Mesendoderm (in vitro differentiated cells): ENCODE measurements at regions not wholly inside any gene's neighbourhood (a gene's known extent, or its start where the extent isn't known, plus 50 kb on each side); places are given as distances from the start of the nearest gene placed in this dataset.

Source experiments
- DNase-seq: peaks from one replicate; pipeline ENCODE4 v3.0.0; 2013
- H2AK5ac ChIP-seq: 2 replicates; pipeline ENCODE4 v1.6.1; 2013; ENCODE audit warnings: low read length, inconsistent platforms
- H2BK120ac ChIP-seq: 2 replicates; pipeline ENCODE4 v1.6.1; 2013; ENCODE audit warnings: low read depth, mild to moderate bottlenecking, low read length, moderate library complexity, mixed read lengths
- H2BK15ac ChIP-seq: replicated peaks from 2 replicates; pipeline ENCODE4 v1.6.1; 2013; ENCODE audit warnings: low read depth, mild to moderate bottlenecking, moderate library complexity
- H2BK5ac ChIP-seq: 2 replicates; pipeline ENCODE4 v1.6.1; 2013; ENCODE audit warnings: low read length, inconsistent platforms
- H3K18ac ChIP-seq: 2 replicates; pipeline ENCODE4 v1.6.1; 2013; ENCODE audit warnings: mild to moderate bottlenecking, low read length, mixed read lengths
- H3K23ac ChIP-seq: one replicate; pipeline ENCODE4 v1.6.1; 2013; ENCODE audit warnings: low read length
- H3K27ac ChIP-seq: 2 replicates; pipeline ENCODE4 v1.5.1; 2013; ENCODE audit warnings: low read depth, mild to moderate bottlenecking, inconsistent platforms, low read length, moderate library complexity
- H3K27me3 ChIP-seq: 2 replicates; pipeline ENCODE4 v1.6.1; 2013; ENCODE audit warnings: low read length, control low read depth, mild to moderate bottlenecking, inconsistent platforms; ENCODE audit not compliant: insufficient read depth, poor library complexity
- H3K36me3 ChIP-seq: 2 replicates; pipeline ENCODE4 v1.6.1; 2013; ENCODE audit warnings: low read length, inconsistent platforms; ENCODE audit not compliant: control insufficient read depth, insufficient read depth
- H3K4ac ChIP-seq: one replicate; pipeline ENCODE4 v1.6.1; 2013; ENCODE audit warnings: low read depth, mild to moderate bottlenecking, low read length, moderate library complexity
- H3K4me1 ChIP-seq: 2 replicates; pipeline ENCODE4 v1.6.1; 2013; ENCODE audit warnings: low read depth, low read length, inconsistent platforms; ENCODE audit not compliant: control insufficient read depth
- H3K4me2 ChIP-seq: 2 replicates; pipeline ENCODE4 v1.6.1; 2013; ENCODE audit warnings: low read length
- H3K4me3 ChIP-seq: 2 replicates; pipeline ENCODE4 v1.5.1; 2013; ENCODE audit warnings: mild to moderate bottlenecking, low read length
- H3K56ac ChIP-seq: one replicate; pipeline ENCODE4 v1.6.1; 2013; ENCODE audit warnings: low read length
- H3K79me1 ChIP-seq: 2 replicates; pipeline ENCODE4 v1.6.1; 2013; ENCODE audit warnings: low read length, inconsistent platforms
- H3K79me2 ChIP-seq: 2 replicates; pipeline ENCODE4 v1.6.1; 2013; ENCODE audit warnings: mild to moderate bottlenecking, low read length; ENCODE audit not compliant: control insufficient read depth, insufficient read depth
- H3K9ac ChIP-seq: 2 replicates; pipeline ENCODE4 v1.6.1; 2013; ENCODE audit warnings: low read length, inconsistent platforms
- H4K5ac ChIP-seq: one replicate; pipeline ENCODE4 v1.6.1; 2013; ENCODE audit warnings: low read length
- H4K8ac ChIP-seq: one replicate; pipeline ENCODE4 v1.6.1; 2013; ENCODE audit warnings: low read depth, mild to moderate bottlenecking, control low read depth, low read length, moderate library complexity
- WGBS: extraction: QIAGEN DNeasy Blood & Tissue Kit; methylation state at CpG from one replicate; pipeline ENCODE4 v1.1.7; 2013; ENCODE audit warnings: low lambda C conversion rate, missing lambda C conversion rate; ENCODE audit not compliant: insufficient coverage; ENCODE audit errors: extremely low coverage; 5-methylcytosine and 5-hydroxymethylcytosine counted together

DNA sequence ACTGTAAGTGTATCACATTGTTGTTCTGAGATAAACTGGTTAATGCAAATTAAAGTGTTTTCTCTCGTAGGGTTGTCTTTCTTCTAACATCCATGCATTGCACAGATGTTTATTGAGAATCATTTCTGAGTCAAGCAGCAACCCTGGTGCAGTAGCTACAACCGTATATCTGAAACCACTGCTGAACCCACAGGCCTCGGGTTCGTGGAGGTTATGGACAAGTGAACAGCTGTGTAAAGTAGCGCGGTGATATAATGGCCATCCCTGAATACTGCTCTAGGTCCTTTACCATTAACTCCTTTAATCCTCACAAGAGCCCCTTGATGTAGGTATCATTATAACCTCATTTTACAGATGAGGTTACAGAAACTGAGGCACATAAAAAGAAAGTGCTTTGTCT lies 486.1 kb upstream of the TMEM132C start:
- no peak overlapping the region for H3K9ac ChIP-seq
- no peak overlapping the region for H4K5ac ChIP-seq
- no peak overlapping the region for H2AK5ac ChIP-seq
- no CpG with 5 or more reads among the region's 6 CpGs for WGBS
- H3K79me1 ChIP-seq = no peaks in the 10 kb centered on the region
- H3K56ac ChIP-seq = no peak overlapping the region
- H3K79me2 ChIP-seq = no peaks in the 10 kb centered on the region
- H3K4me1 ChIP-seq = no peaks in the 10 kb centered on the region
- H3K27ac ChIP-seq = no peak overlapping the region
- no peak overlapping the region for H2BK5ac ChIP-seq
- no peak overlapping the region for H2BK120ac ChIP-seq
- H2BK15ac ChIP-seq = no peak overlapping the region
- H3K4me2 ChIP-seq = no peak overlapping the region
- H3K4me3 ChIP-seq = no peak overlapping the region
- DNase-seq = no peak
- H3K23ac ChIP-seq = no peak overlapping the region
- no peak overlapping the region for H4K8ac ChIP-seq
- no peak overlapping the region for H3K18ac ChIP-seq
- no peak overlapping the region for H3K4ac ChIP-seq
- H3K27me3 ChIP-seq = no peaks in the 10 kb centered on the region
- no peaks in the 10 kb centered on the region for H3K36me3 ChIP-seq

DNA sequence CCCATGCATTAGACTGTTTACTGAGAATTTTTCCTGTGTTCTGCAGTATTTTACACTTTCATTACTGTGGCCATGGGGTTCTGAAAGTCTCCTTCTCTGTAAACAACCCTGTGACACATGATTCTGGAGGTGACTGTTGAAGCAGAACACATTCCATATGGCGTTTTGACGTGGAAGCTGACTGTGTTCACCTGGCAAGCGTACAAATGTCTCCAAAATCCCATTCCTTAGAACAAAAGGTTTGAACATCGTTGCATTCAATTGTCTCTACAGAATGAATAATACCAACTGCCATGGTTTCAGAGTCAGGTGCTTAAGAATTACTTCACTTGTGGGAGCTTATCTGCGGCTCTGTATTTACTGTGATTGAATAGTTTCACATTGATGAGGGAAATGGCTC lies 485.6 kb upstream of the TMEM132C start:
- no peak overlapping the region for H2BK15ac ChIP-seq
- H2BK120ac ChIP-seq = no peak overlapping the region
- H3K36me3 ChIP-seq = no peaks in the 10 kb centered on the region
- H3K4me3 ChIP-seq = no peak overlapping the region
- no peaks in the 10 kb centered on the region for H3K27me3 ChIP-seq
- WGBS = no CpG with 5 or more reads among the region's 5 CpGs
- H3K9ac ChIP-seq = no peak overlapping the region
- H3K4ac ChIP-seq = no peak overlapping the region
- H3K18ac ChIP-seq = no peak overlapping the region
- H2AK5ac ChIP-seq = no peak overlapping the region
- no peak overlapping the region for H3K23ac ChIP-seq
- no peak overlapping the region for H4K5ac ChIP-seq
- no peaks in the 10 kb centered on the region for H3K4me1 ChIP-seq
- H3K27ac ChIP-seq = no peak overlapping the region
- no peak overlapping the region for H3K4me2 ChIP-seq
- no peaks in the 10 kb centered on the region for H3K79me1 ChIP-seq
- H4K8ac ChIP-seq = no peak overlapping the region
- no peaks in the 10 kb centered on the region for H3K79me2 ChIP-seq
- H2BK5ac ChIP-seq = no peak overlapping the region
- DNase-seq = no peak
- no peak overlapping the region for H3K56ac ChIP-seq

DNA sequence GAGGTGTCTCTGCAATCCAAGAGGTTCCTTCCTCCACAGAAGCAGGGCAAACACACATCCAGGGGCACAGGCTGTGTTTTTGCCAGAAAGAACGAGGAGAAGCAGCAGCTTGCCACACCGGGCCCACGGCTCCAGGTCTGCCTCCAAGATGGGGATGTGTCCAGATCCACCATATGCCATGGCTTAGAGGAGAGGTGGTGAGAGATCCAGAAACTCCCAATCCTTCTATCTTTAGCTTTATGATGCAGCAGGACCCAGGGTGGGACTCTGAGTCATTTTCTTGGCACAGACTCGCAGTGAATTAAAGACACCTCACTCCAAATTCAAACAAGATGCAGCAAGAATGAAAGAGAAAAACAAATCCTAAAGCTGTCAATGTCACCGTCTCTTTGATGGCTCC lies 481.4 kb upstream of the TMEM132C start:
- no peak overlapping the region for H4K8ac ChIP-seq
- no peaks in the 10 kb centered on the region for H3K79me1 ChIP-seq
- no peak overlapping the region for H3K9ac ChIP-seq
- no CpG with 5 or more reads among the region's 5 CpGs for WGBS
- no peak for DNase-seq
- no peak overlapping the region for H4K5ac ChIP-seq
- H2BK120ac ChIP-seq = no peak overlapping the region
- no peak overlapping the region for H3K56ac ChIP-seq
- no peak overlapping the region for H3K27ac ChIP-seq
- H3K4me1 ChIP-seq = no peaks in the 10 kb centered on the region
- H3K4me3 ChIP-seq = no peak overlapping the region
- no peak overlapping the region for H2BK15ac ChIP-seq
- no peak overlapping the region for H3K23ac ChIP-seq
- no peak overlapping the region for H3K18ac ChIP-seq
- no peaks in the 10 kb centered on the region for H3K79me2 ChIP-seq
- H3K36me3 ChIP-seq = no peaks in the 10 kb centered on the region
- no peak overlapping the region for H3K4me2 ChIP-seq
- H2BK5ac ChIP-seq = no peak overlapping the region
- H2AK5ac ChIP-seq = no peak overlapping the region
- H3K27me3 ChIP-seq = no peaks in the 10 kb centered on the region
- no peak overlapping the region for H3K4ac ChIP-seq

DNA sequence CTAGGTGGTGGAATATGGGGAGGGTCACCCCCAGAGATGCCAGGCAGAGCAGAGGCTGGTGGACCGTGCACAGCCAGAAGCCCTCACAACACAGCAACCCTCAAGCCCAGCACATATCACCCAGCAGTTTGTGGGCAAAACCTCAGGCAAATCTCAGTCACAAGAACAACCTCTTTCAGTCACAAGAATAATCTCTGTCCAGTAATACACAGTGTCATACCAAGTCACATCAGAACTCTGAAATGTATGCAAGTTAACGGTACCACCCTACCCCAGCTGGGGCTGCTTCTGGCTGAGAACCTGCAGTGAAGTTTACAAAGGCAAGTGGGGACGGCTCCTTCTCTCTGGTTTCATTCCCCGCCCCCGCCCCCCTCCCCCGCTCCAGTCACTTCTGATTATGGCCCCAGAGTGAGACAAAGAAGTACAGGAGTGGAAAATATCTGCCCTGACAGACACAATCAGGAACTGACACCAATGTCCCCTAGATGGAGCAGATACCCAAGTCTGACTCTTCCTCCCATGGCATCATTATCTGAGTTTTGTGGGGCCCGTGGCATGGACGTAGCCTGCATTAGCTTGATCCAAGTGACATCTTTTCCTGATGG lies 480.9 kb upstream of the TMEM132C start:
- WGBS = no CpG with 5 or more reads among the region's 8 CpGs
- H2BK5ac ChIP-seq = no peak overlapping the region
- DNase-seq = no peak
- no peaks in the 10 kb centered on the region for H3K27me3 ChIP-seq
- no peak overlapping the region for H3K4me3 ChIP-seq
- no peak overlapping the region for H3K56ac ChIP-seq
- H3K36me3 ChIP-seq = no peaks in the 10 kb centered on the region
- no peak overlapping the region for H3K4me2 ChIP-seq
- no peak overlapping the region for H3K4ac ChIP-seq
- no peak overlapping the region for H3K18ac ChIP-seq
- H3K23ac ChIP-seq = no peak overlapping the region
- no peak overlapping the region for H3K27ac ChIP-seq
- no peak overlapping the region for H2AK5ac ChIP-seq
- H4K8ac ChIP-seq = no peak overlapping the region
- no peaks in the 10 kb centered on the region for H3K79me2 ChIP-seq
- no peak overlapping the region for H2BK120ac ChIP-seq
- H2BK15ac ChIP-seq = no peak overlapping the region
- H4K5ac ChIP-seq = no peak overlapping the region
- no peak overlapping the region for H3K9ac ChIP-seq
- no peaks in the 10 kb centered on the region for H3K4me1 ChIP-seq
- no peaks in the 10 kb centered on the region for H3K79me1 ChIP-seq

DNA sequence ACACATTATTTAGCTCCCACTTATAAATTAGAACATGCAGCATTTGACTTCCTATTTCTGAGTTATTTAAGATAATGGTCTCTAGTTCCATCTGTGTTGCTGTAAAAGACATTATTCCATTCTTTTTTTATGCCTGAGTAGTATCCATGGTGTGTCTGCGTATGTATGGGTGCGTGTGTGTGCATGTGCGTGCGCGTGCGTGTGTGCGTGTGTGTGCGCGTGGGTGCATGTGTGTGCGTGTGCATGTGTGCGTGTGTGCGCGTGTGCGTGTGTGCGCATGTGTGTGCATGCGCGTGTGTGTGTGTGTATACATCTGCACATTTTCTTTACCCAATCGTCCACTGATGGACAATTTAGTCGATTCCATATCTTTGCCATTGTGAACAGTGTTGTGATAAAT lies 479.4 kb upstream of the TMEM132C start:
- Histone ChIP-seq H3K27ac (no peak overlapping the region), H3K4me2 (no peak overlapping the region), H3K9ac (no peak overlapping the region), H3K4me3 (no peak overlapping the region), H2BK120ac (no peak overlapping the region), H2BK5ac (no peak overlapping the region), H2BK15ac (no peak overlapping the region), H4K8ac (no peak overlapping the region), H3K56ac (no peak overlapping the region), H4K5ac (no peak overlapping the region), H3K23ac (no peak overlapping the region), H3K79me2 (no peaks in the 10 kb centered on the region), H3K4me1 (no peaks in the 10 kb centered on the region), H3K18ac (no peak overlapping the region), H2AK5ac (no peak overlapping the region), H3K79me1 (no peaks in the 10 kb centered on the region), H3K4ac (no peak overlapping the region), H3K36me3 (no peaks in the 10 kb centered on the region), H3K27me3 (no peaks in the 10 kb centered on the region)
- DNase-seq = no peak
- WGBS = no CpG with 5 or more reads among the region's 19 CpGs

DNA sequence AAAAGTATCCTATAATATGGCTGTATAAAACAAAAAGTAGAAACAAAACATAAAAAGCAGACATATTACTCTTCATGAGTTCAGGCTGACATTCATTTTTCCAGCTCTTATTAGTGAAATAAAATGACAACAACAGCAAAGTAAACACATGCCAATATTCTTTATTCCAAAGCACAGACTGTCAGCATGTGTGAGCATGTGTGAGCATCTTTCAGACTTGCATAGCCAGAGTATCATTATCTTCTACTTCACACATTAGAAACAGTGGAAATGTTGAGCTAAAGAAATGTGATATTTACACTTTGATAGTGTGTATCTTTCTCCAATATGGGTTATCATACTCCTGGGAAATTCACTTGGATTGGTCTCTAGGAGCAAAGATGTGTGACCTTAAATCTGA lies 476.6 kb upstream of the TMEM132C start:
- Histone ChIP-seq H3K56ac (no peak overlapping the region), H3K23ac (no peak overlapping the region), H3K27ac (no peak overlapping the region), H3K36me3 (no peaks in the 10 kb centered on the region), H2BK5ac (no peak overlapping the region), H2BK15ac (no peak overlapping the region), H4K5ac (no peak overlapping the region), H3K4me3 (no peak overlapping the region), H3K4me1 (no peaks in the 10 kb centered on the region), H3K79me1 (no peaks in the 10 kb centered on the region), H3K4ac (no peak overlapping the region), H3K9ac (no peak overlapping the region), H3K18ac (no peak overlapping the region), H3K79me2 (no peaks in the 10 kb centered on the region), H4K8ac (no peak overlapping the region), H2BK120ac (no peak overlapping the region), H2AK5ac (no peak overlapping the region), H3K4me2 (no peak overlapping the region), H3K27me3 (no peaks in the 10 kb centered on the region)
- DNase-seq = no peak
